GM19455 (cell line): ENCODE measurements at regions not wholly inside any gene's neighbourhood (a gene's known extent, or its start where the extent isn't known, plus 50 kb on each side); places are given as distances from the start of the nearest gene placed in this dataset.

ENCODE experiments used
- ATAC-seq: cut with Tn5 transposase; IDR thresholded peaks from one replicate; pipeline ENCODE4 v1.9.1; 2021; ENCODE audit not compliant: unreplicated experiment

DNA sequence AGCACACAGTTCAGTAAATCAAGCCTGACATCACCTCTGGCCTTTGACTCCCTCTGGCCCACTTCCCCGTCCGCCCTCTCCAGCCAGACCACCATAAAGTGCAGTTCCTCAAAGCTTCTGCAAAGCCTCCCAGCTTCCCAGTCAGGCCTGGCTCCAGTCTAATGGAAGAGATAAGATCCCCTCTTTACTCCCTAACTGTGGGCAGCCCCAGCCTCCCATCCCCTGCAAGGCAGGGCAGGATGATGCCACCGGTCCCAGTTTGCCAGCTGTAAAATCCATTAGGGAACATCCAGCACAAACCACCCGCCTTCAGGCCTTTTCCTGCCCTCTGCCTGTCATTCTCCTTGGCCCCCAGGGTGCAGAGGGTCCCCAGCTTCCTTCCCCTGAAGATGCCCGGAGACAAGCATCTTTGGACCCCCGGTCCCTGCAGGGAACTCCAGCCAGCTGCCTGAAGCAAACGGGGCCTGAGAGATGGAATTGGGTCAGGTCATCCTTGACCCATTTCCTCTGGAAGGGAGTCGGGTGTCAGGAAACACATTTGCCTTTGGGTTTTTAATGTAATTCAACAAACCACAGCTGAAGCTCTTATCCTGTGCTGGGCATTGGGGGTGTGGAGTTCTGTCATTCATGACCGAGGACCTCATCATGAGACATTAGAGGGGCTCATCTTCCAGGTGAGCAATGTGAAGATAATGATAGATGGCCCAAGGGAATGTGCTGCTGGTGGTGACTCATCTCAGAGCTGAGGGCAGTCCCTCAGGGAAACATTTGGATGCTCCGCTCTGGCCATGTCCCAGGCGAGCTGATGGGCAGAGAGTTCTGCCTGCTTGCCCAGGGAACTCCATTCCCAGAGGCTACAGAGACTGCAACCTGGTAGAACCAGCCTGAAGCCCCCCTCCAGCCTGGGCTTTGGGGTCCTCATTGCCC lies 93.8 kb upstream of the CLMN start:
- no peak for ATAC-seq

DNA sequence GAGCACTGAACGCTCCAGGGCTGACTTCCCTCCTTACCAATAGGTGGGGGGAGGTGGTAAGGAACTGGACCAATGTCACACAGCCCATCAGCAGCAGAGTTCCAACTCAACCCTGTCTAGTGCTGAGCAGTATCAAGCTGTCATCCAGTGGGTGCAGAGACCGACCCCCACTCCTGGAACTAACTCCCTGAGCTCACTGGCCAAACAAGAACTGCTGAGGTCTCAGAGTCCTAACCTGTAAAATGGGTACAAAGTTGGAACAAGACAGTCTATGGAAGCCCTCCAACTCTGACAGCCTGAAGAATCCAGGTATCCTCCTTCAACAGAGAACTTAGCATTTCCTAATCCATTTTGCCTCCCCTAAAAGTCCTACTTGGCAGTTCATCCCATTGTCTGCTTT lies 91.1 kb upstream of the CLMN start:
- no peak for ATAC-seq

DNA sequence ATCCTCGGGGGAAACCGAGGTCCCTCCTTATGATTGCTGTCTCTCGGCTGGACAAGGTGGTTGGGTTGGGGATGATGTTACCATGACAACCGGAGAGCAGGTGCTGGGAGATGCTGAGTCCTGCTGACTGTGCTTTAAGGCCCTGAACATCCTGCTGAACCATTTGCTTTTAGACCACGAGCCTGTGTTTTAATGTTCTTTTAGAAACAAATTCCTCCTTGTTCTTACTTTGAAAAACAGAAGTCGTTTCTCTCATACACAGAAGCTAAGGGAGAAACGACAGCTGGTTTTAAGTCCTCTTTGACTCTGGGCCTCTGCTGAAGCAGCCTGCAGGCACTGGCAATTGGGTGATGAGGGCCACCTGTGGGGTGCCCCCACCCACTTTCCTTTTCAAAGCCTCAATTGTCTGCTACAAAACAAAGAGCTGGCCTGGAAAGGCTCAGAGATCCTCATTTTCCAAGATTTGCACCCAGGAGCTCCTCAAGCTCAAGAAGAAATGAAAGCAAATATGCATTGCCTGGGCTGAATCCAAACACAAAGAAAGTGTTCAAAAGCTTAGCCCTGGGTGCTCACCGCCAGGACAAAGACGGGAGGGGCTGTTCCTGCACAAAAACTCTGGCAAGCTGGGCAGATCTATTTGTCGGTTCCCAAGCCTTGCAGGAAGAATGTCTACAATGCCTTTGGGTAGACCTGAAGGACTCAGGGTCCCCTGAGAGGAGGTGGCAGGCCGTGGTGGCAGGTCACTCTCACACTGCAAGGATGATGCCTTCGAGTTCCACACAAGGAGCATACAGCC lies 90.0 kb upstream of the CLMN start:
- ATAC-seq = no peak

DNA sequence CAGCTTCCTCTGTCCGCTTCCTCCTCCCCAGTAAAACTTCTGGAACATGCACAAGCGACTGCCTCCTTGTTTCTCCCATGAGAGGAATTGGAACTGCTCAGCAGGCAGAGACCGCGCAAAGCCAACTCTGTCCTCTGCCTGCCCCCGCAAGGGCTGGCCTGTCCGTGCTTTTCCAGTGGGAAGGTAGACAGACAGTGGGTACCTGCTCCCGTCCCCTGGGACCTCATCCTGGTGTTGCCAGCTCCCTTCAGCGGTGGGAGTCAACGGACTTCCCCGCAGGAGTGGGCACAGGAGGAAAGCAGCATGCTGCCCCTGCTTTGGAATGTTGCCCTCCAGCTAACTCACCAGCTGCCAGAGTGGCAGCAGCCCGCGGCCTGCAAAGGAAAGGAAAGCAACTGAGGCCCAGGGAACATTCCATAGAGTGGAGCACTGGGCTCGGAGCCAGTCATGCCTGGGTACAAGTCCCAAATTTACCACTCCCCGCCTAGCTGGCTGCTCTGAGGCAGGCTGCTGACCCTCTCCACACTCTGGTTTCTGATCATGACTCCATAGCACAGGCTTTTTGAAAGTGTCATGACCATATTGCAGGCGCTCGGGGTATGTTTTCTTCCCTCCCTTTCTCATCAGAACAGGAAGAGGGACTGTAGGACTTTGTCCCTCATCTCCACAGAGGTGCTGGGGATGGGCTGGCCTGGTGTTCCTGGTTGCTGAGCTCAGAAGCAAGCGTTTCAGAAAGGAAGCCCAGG lies 89.2 kb upstream of the CLMN start:
- no peak for ATAC-seq

DNA sequence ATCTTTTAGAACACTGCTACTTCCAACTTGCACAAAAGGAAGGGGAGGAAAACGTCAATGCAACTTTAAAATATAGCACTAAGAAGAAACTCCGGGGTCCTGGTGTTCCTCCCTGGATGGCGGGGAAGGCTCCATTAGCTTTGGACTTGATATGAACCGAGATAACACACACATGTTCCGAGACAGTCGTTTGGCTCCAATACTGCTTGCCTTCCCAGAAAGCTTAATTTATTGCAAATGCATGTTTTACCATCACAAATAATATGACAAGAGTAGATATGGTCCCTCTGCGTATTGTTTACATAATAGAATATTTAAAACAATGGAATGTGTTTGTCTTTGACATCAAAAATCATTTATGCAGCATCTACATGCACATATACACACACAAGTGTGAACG lies 87.6 kb upstream of the CLMN start:
- no peak for ATAC-seq

DNA sequence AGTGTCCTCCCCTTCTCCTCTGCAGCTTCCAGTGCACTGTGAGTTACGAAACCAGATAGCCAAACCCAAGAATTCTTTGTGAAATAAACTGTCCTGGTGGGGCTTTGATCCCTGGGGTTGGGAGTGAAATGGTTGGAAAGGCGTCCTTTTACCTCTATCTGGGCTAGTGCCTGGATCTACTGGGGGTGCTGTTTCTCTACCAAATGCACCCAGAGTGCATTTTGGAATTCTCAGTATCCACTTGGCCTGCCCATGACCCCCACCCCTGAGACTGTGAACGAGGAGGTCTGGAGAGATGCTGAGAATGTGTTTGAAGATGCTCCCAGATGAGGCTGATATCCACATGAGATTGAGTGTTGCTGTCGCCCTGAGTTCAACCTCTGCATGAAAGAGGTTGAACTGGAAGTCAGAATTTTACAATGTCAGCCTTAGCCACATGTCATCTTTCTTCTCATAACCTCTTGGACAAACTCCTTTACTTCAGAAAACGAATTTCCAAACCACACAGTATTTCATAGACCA lies 87.1 kb upstream of the CLMN start:
- ATAC-seq = no peak

DNA sequence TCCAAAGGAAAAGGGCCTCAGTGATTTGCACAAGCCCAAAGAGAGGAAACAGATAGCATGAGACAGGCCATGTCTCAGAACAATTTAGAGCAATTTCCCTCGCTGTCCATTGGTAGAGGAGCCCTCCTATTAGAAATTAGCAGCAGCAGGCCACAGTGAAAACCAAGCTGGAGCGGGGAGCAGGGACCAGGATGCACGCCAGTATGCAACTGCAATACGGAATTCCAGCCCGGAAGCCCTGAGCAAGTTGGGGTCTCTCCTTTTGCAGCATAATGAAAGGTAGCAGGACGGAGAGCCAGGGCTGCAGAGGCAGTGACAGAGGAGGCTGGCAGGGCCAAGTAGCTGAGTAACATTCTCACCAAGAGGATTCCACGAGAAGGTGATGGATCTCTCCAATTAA lies 84.9 kb upstream of the CLMN start:
- ATAC-seq = no peak

DNA sequence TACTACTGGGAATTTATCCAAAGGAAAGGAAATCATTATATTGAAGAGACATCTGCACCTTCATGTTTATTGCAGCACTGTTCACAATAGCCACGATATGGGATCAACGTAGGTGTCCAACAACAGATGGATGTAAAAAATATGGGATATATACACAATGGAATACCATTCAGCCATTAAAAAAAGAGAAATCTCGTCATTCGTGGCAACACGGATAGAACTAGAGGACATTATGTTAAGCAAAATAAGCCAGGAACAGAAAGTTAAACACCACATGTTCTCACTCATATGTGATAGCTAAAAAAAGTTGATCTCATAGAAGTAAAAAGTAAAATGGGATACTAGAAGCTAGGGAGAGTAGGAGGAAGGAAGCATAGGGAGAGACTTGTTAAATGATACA lies 82.9 kb upstream of the CLMN start:
- ATAC-seq = no peak

DNA sequence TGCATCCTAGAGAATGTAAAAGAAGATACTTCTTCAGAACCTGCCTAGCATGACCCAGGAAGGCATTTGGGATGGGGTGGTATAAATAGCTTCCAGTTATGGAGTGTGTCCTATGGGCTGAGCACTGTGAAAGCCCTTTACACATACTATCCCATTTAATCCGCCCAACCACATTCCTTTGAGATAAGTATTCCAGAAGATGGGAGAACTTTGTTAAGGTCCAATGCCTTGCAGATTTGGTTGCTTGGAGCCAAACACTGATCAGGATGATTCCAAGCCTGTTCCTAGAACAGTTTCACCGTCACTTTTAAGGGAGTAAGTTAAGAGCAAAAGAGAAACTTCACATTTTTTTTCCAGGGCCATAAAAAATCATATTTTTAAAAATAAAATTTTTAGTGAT lies 82.5 kb upstream of the CLMN start:
- ATAC-seq = no peak

DNA sequence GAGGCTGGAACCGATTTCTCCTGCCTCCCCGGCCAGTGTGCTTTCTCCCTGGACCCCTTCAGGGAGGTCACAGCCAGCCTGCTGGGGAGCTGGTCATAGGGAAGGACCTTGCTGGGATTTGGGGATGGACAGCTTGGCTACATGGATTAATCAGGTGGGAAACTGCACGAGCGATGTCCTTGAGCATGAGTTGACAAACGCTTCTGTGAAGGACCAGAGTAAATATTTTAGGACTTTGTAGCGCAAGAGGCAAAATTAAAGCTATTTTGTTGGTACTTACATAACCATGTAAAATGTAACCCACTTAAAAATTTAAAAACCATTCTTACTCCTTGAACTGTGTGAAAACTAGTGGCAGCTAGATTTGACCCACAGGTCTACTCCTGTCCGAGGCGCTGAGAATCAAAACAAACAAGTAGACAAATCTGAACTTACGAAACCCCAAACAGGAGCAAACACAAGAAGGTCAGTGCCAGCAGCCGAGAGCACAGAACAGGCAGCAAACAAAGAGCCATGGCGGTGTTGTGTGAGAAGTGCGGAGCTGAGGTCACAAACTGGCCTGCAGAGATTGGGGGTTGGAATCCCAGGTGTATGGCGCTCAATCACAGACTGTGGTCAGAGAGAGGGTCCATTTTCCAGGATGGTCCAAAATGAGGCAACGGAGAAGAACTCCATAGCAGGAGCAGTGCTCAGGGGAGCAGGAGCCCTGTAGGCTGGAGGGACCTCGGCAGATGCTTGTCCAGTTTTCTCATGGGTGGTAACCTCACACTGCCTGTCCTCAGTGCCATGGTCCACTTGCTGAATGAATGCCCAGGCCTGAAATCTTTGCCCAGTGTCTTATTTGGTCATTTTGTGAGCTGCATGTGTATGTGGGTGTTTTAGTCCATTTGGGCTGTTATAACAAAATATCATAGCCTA lies 79.2 kb upstream of the CLMN start:
- no peak for ATAC-seq

DNA sequence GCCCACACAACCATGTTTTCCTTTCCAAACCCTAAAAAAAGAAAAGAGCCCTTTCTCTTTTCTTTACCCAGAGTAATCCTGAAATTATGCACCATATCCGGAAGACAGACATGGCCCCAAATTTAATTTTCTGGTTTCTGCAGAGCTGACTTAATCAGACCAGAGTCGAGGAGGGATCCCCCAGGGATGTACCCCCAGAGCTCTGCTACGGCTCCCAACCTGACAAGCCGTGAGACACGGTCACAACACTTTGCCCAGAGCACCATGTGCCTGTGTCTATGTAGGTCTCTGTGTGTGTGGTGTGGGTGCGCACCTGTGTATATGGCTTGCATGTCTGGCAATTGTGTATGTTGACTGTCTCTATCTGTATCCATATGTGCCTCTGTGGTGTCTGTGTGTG lies 77.6 kb upstream of the CLMN start:
- no peak for ATAC-seq

DNA sequence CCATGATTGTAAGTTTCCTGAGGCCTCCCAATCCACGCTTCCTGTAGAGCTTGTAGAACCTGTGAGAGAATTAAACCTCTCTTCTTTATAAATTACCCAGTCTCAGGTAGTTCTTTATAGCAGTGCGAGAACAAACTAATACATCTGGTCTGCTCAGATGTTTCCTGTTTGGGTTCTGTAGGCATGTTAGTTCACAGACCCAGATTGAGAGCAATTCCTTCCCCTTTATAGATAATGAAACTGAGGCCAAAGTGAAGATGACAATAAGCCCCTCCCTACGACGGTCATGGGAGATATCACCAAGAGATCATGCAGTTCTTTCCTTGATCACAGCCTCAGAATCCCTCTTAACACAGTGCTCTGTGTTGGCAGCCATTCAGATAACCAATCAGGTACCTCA lies 76.5 kb upstream of the CLMN start:
- no peak for ATAC-seq

DNA sequence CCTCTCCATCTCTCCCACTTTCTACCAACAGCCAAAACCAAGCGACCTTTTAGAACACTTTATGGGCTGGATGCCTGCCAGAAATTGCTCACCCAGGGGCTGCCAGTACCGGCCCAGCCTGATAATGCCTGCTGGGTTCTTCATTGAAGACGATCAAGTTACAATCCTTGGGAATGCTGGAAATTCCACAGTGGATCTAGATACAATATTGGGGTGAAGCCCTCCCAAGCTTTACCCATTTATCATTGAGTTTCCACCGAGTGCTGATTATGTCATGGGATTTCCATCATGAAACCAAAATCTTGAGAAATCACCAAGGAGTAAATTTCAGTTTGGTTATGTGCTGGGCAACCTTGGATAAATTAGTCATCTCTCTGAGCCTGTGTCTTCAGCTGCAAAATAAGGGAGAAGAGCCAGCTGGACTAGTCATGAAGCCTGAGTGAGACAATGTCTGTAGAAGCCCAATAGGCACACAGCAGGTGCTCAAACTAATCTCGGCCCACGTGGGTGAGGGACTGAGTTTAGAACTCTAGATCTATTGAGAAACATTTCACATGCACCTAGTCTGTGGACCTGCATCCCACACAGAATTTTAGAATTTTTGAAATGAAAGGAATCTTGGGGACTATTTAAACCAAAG lies 75.5 kb upstream of the CLMN start:
- no peak for ATAC-seq

DNA sequence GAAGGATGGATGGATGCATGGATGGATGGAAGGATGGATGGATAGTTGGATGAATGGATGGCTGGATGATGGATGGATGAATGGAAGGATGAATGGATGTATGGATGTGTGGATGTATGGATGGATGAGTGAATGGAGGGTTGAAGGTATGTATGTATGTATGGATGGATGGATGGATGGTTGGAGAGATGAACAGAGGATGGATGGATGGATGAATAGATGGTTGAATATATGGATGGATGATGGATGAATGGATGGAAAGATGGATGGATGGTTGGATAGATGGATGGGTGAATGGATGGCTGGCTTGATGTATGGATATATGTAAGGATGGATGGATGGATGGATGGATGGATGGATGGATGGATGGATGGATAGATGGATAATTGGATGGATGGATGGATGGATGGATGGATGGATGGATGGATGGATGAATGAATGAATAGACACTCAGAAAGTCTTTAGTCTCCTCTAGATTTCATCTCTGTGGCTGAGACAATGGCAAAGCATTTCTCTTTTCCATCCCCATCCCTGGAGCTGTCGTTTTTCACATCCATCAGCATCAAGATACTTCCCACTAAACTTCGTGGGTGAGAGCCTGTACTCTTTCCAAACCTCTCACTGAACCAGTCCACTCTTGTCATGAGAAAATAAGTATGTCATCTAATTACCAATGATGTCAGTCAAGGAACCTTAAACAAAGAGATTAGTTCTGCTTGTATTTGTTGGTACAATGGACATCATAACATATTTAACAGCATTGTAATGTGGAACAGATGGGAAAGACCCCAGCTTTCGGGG lies 74.8 kb upstream of the CLMN start:
- ATAC-seq = no peak

DNA sequence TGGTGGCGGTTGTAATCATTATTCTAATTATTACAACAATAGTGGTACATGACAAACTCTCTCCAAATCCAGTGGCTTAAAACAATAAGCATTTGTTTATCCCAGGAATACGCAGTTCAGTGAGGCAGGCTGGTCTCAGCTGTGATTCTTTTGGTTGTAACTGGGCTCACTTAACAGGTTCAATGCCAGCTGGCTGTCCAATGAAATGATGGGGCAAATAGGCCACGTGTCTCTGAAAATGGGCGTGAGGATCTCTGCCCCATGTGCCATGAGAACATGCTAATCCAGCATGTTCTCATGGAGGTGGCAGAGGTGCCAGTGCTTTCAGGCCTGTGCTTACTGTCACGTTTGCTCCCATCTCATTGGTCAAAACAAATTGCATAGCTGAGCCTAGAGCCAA lies 73.1 kb upstream of the CLMN start:
- no peak for ATAC-seq

DNA sequence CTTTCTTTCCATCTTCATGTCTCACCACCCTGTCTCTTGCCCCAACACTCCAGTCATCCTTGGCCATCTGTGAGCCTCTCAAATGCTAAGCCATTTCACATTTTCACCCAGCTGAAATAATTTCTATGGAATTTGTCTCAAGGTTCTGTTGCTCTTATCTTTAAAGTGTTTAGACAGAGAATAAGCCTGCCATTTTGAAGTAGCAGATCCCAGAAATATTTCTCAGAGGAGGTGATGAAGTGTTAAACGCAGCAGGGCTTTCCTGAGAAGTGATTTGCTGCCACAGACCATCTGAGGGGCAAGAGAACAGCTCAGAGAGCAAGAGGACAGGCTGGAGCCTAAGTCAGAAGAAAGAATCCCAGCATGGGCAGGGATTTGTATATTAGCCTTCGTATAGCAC lies 71.6 kb upstream of the CLMN start:
- ATAC-seq = no peak

DNA sequence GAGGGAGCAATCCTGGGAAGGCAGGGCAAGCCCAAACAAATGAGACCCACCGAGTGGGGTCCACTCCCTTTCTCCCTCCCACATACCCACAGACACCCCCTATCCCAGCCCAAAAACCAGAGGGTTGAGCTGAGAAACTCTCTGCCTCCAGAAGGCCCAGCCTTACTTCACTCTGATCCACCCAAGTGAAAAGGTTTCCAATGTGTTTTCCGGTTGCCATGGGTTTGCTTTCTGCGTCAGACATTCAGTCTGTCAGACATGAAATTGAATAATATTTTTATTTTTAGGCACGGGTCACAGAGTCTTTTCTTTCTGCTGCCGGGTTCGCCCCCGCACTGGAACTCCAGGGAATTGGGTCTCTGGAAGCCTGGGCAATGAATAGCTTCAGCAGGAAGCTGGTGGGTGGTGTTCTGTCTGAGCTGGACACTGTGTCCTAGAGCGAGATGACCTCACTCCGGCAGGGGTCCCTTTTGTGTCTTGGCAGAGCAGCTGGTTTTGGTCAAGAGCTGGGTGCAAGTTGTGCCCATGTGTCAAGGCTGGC lies 69.8 kb upstream of the CLMN start:
- no peak for ATAC-seq

DNA sequence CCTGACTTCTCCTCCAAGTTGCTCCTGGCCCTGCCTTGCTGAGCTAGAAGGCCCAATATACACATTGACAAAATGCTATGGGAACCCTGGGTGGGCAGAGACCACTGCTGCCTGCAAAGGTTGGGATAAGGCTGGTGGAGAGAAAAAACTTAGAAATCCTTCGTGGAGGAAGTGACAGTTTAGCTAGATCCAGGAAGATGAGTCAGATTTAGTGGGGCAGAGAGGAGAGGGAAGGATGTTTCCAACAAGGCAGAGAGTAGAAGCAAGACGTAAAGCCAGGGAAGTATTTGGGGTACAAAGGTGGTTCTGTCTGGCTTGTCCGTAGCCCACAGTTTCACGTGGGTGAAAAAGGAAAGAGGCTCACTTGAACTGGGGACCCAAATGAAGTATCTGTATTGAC lies 69.0 kb upstream of the CLMN start:
- no peak for ATAC-seq
